AG04449 (cell line): ENCODE measurements at regions not wholly inside any gene's neighbourhood (a gene's known extent, or its start where the extent isn't known, plus 50 kb on each side); places are given as distances from the start of the nearest gene placed in this dataset.

Experiments used
- CTCF ChIA-PET: fragments of 350-600 bp; formaldehyde crosslinking; extraction: SDS; loops from one replicate; lab custom pipeline; 2021; ENCODE audit warnings: antibody characterized with exemption; lab: Yijun Ruan, JAX
- POLR2A ChIA-PET: fragments of 400-600, 350-600 bp; formaldehyde crosslinking; extraction: SDS; loops from one replicate; lab custom pipeline; 2020; ENCODE audit warnings: antibody characterized with exemption, inconsistent platforms; lab: Yijun Ruan, JAX
- DNase-seq: peaks from one replicate; pipeline ENCODE4 v3.0.0-alpha.2; 2010; ENCODE audit warnings: low read depth, low spot score
- H3K4me3 ChIP-seq: 2 replicates; pipeline ENCODE4 v1.5.1; 2011; ENCODE audit warnings: low read depth, mild to moderate bottlenecking, control low read depth, low read length
- CTCF ChIP-seq: IDR thresholded peaks from one replicate; pipeline ENCODE4 v1.5.1; 2011; ENCODE audit warnings: mild to moderate bottlenecking, moderate library complexity, low read length, control low read depth, inconsistent platforms; ENCODE audit not compliant: insufficient read depth; ENCODE audit errors: missing control alignments

GRCh38 chr2:61774351-61774750 lies 79.5 kb downstream of the FAM161A start:
- ChIA-PET POLR2A (no interaction called here), CTCF (interaction anchor here (1.1 kb wide), 1 partner anchor 20 kb away, joined by 3 read pairs; no protein-coding TSS in a partner anchor)
- H3K4me3 ChIP-seq = no peak overlapping the region
- TF ChIP-seq CTCF = no peak
- DNase-seq = no peak

DNA sequence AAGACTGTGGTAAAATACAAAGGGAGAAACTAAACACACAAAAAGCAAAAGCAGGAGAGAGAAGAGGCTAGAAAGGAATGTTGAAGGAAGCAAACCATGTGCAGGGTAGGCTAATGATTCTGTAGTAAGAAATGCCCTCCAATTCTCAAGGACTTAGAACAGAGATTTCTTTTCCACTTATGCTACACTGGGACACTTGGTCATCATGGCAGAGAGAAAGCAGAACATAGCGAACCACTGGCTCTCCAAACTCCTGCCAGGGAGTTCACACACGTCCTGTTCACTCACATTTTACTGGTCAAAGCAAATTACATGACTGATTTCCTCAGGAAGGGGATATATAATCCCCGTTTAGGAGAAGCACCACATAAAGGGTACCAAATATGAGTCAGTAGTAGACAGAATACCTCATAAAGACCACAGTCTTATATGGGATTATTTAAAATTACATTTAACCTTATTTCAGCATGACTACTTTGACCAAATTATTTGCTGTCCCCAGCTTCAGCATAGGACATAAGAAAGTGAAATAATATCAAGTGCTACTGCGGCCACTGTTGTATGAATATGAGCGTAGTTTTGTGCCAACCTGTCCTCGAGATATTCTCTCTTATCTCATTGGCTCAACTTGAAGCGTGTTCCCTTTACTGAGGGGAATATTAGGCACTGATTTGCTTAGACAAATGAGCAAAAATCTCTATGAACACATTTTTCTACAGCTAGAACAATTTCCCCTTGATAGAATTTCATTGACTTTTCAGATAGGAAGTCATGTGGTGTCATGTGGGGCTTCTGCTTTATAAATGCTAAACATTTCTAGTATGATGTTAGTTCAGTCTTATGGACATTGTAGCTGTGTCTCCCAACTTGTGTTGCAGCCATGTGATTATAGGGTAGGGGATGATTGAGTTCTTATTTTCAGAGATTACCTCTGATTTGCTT lies 81.7 kb downstream of the FAM161A start:
- no peak for TF ChIP-seq CTCF
- CTCF ChIA-PET = no interaction called here
- no peak for DNase-seq
- POLR2A ChIA-PET = no interaction called here
- no peak overlapping the region for H3K4me3 ChIP-seq

- POLR2A ChIA-PET = no interaction called here
- no peak overlapping the region for H3K4me3 ChIP-seq
- CTCF ChIA-PET = no interaction called here
- no peak for TF ChIP-seq CTCF
- no peak for DNase-seq
Measured at GRCh38 chr2:61770746-61771145, 83.1 kb downstream of the FAM161A start.

- TF ChIP-seq CTCF = no peak
- no peak for DNase-seq
- no peak overlapping the region for H3K4me3 ChIP-seq
- POLR2A ChIA-PET = no interaction called here
- CTCF ChIA-PET = no interaction called here
Measured at GRCh38 chr2:61770298-61770697, 83.6 kb downstream of the FAM161A start.

DNA sequence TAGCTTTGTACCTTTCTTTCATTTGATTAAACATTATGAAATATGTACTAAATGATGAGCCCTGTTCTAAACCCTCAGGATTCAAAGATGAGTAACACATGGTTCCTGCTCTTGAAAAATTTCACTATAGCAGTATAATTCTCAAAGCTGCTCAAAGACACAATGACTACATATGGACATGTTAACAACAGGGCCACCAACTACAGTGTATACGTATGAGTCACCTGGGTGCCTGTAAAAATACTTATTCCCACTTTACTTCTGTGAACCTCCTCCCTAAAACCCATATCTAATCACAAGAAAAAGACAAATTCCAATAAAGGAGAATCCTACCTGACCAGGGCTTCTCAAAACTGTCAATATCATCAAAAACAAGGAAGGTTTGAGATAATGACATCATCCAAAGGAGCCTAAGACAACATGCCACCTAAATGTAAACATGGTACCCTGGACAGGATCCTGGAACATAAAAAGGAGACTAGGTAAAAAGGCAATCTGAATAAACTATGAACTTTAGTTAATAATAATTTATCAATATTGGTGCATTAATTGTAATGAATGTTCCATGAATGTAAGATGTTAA lies 84.7 kb downstream of the FAM161A start:
- no peak for TF ChIP-seq CTCF
- POLR2A ChIA-PET = no interaction called here
- no peak overlapping the region for H3K4me3 ChIP-seq
- DNase-seq = no peak
- CTCF ChIA-PET = no interaction called here
